Subcutaneous abdominal adipose tissue (tissue), 5 donors: ENCODE measurements at regions not wholly inside any gene's neighbourhood (a gene's known extent, or its start where the extent isn't known, plus 50 kb on each side); places are given as distances from the start of the nearest gene placed in this dataset.

Experiments used
- H3K27ac ChIP-seq: one replicate; pipeline ENCODE4 v1.7.0; 2013; ENCODE audit warnings: low read depth, mild to moderate bottlenecking, inconsistent platforms, low read length, moderate library complexity
- H3K27me3 ChIP-seq, 5 donors: one replicate each; pipeline ENCODE4 v1.7.0; 2013; ENCODE audit warnings: low read length in 5 of 5, inconsistent platforms in 1 of 5; ENCODE audit not compliant: control insufficient read depth in 5 of 5, insufficient read depth in 4 of 5
- H3K36me3 ChIP-seq, 5 donors: one replicate each; pipeline ENCODE4 v1.7.0; 2013; ENCODE audit warnings: low read length in 5 of 5; ENCODE audit not compliant: control insufficient read depth in 5 of 5, insufficient read depth in 5 of 5
- H3K4me1 ChIP-seq, 5 donors: one replicate each; pipeline ENCODE4 v1.7.0; 2013; ENCODE audit warnings: low read length in 5 of 5, mild to moderate bottlenecking in 3 of 5, moderate library complexity in 1 of 5; ENCODE audit not compliant: control insufficient read depth in 5 of 5, insufficient read depth in 5 of 5
- H3K4me3 ChIP-seq, 5 donors: one replicate each; pipeline ENCODE4 v1.7.0; 2013; ENCODE audit warnings: low read length in 5 of 5, low read depth in 1 of 5
- H3K9ac ChIP-seq, 5 donors: one replicate each; pipeline ENCODE4 v1.7.0; 2013; ENCODE audit warnings: low read length in 5 of 5, mild to moderate bottlenecking in 4 of 5, moderate library complexity in 3 of 5
- H3K9me3 ChIP-seq, 5 donors: one replicate each; pipeline ENCODE4 v1.7.0; 2013; ENCODE audit warnings: low read length in 5 of 5; ENCODE audit not compliant: control insufficient read depth in 5 of 5
- donor health status: healthy.
- donor health status: healthy.
- donor health status: healthy.
- donor health status: healthy.
- donor health status: healthy.

DNA sequence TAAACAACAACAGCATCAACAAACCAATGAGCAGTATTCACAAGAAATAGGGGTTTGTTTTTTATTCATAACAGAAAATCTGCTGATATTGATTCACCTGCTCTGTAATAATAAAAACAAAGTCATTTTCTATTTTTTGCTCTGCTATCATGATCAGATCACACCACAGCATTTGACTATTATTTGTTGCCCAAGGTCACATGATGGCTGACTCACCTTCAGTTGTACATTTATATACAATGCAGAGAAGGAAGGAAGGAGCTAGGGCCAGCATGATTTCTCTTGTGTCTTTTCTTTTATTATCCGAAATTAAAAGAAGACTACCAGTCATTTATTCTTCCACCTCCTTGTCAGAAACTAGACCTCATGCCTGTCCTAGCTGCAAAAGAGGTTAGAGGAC, 1427.7 kb upstream of the CELF4 start:
- Histone ChIP-seq H3K36me3 (no peaks in the 10 kb centered on the region), H3K4me1 (no peaks in the 10 kb centered on the region), H3K9me3 (peaks cover 0 to 7% (median 0%) of the 10 kb centered on the region in 5 donors), H3K4me3 (no peak overlapping the region), H3K27ac (no peak overlapping the region), H3K27me3 (no peaks in the 10 kb centered on the region), H3K9ac (no peak overlapping the region)

DNA sequence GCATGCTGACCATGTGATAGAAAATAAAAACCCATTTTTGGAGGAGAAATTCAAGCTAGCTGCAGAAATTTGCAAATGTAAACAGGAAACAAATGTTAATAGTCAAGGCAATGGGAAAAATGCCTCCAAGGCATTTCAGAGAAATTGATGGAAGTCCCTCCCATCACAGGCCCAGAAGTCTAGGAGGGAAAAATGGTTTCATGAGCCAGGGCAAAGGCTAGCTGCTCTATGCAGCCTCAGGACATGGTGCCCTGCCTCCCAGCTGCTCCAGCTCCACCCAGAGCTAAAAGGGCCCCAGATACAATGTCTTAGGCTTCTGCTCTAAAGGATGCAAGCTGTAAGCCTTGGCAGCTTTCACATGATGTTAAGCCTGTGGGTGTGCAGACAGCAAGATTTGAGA, 1419.4 kb upstream of the CELF4 start:
- no peaks in the 10 kb centered on the region for H3K36me3 ChIP-seq
- H3K27ac ChIP-seq = no peak overlapping the region
- H3K27me3 ChIP-seq = no peaks in the 10 kb centered on the region
- no peak overlapping the region for H3K9ac ChIP-seq
- H3K4me1 ChIP-seq = no peaks in the 10 kb centered on the region
- no peaks in the 10 kb centered on the region for H3K9me3 ChIP-seq
- no peak overlapping the region for H3K4me3 ChIP-seq

DNA sequence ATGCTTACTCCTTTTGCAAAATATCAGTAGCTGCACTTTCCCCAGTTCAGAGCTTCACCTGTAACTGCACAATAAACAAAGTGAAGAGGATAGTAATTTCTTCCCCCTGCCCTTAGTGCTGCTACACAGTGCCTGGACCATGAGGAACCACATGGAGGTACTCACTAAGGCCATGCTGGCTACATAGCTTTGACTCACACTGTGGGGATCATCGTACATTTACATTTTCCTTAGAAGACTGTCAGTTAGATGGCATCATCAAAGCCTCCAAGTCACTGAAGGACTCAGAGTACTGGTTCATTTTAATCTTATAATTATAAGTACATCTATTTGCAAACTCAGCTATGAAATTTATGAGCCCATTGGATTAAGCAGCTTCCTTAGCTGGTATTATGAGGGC, 1416.5 kb upstream of the CELF4 start:
- H3K27me3 ChIP-seq = no peaks in the 10 kb centered on the region
- no peak overlapping the region for H3K27ac ChIP-seq
- H3K9me3 ChIP-seq = no peaks in the 10 kb centered on the region
- no peaks in the 10 kb centered on the region for H3K36me3 ChIP-seq
- no peak overlapping the region for H3K9ac ChIP-seq
- no peaks in the 10 kb centered on the region for H3K4me1 ChIP-seq
- H3K4me3 ChIP-seq = no peak overlapping the region

DNA sequence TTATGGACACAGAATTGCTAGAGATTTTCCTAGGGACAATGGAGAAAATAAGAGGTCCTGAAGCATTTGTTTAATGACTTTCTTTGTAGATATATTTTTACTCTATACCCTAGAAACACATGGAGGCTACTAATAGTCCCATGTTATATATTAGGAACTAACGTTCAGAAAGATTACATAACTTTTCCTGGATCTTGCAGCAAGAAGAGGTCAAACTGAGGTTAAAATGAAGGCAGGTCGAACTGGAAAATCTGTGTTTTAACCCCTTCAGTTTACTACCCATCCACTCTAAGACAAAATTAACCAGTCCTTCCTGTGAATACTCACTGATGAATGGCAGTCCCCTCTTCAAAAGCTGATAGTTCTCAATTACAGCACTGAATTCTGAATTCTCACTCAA, 1415.8 kb upstream of the CELF4 start:
- Histone ChIP-seq H3K4me1 (no peaks in the 10 kb centered on the region), H3K9ac (no peak overlapping the region), H3K36me3 (no peaks in the 10 kb centered on the region), H3K27ac (no peak overlapping the region), H3K9me3 (no peaks in the 10 kb centered on the region), H3K4me3 (no peak overlapping the region), H3K27me3 (no peaks in the 10 kb centered on the region)

DNA sequence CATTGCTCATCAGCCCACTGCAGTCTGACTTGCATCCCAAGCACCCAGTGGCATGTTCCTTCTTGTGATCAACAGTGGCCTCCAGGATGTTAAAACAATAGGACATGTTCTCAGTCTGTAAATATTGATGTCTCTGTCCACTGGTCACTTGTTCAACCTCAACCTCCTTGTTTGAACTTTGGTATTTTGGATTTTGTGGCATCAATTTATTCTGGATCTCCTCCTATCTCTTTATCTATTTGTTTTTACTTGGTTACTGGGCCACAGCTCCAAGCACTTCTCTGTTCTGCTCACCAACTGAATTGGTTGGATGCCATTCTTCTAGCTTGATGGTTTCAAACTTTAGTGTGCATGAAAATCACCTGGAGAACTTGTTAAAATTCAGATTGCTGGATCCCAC, 1414.8 kb upstream of the CELF4 start:
- no peak overlapping the region for H3K27ac ChIP-seq
- no peaks in the 10 kb centered on the region for H3K27me3 ChIP-seq
- H3K9ac ChIP-seq = no peak overlapping the region
- no peaks in the 10 kb centered on the region for H3K4me1 ChIP-seq
- H3K9me3 ChIP-seq = no peaks in the 10 kb centered on the region
- no peak overlapping the region for H3K4me3 ChIP-seq
- H3K36me3 ChIP-seq = no peaks in the 10 kb centered on the region

DNA sequence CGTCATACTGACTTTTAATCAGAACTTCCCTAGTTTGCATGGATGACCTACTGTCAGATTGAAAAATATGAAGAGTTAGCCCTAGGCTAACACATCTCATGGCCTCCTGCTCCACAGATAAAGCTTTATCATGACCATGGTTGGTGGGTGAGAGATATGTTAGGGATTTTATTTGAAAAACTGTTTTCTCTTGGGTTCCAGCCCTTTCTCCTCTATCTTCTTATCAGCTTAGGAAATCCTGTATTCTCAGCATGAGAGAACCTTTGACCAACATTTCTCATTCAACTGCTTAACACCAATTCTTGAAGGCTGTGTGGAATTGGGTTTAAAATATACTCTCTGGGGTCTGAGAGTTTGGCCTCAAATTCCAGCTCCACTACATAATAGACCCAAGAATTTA, 1407.0 kb upstream of the CELF4 start:
- Histone ChIP-seq H3K9ac (no peak overlapping the region), H3K27ac (no peak overlapping the region), H3K4me1 (no peaks in the 10 kb centered on the region), H3K36me3 (no peaks in the 10 kb centered on the region), H3K4me3 (no peak overlapping the region), H3K9me3 (peaks cover 0 to 3% (median 0%) of the 10 kb centered on the region in 5 donors), H3K27me3 (no peaks in the 10 kb centered on the region)

DNA sequence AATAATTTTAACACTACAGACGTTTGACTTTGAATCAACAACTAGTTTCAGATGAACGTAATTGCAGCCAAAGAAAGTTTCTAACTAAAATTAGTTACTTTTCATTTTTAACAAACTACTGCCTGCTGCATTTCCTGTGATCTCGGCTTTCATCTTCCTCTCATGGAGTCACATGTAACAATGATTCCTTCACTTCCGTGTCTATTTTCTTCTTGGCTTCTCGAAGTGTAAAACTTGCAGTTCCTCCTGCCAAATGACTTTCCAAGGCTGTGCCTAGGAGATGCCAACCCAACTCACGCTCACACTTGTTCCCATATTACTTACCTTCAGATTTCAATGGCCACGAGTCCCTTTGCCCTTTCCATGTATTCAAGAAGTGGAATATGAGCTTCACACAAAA, 1406.3 kb upstream of the CELF4 start:
- no peak overlapping the region for H3K27ac ChIP-seq
- no peaks in the 10 kb centered on the region for H3K36me3 ChIP-seq
- no peak overlapping the region for H3K4me3 ChIP-seq
- no peak overlapping the region for H3K9ac ChIP-seq
- H3K27me3 ChIP-seq = no peaks in the 10 kb centered on the region
- no peaks in the 10 kb centered on the region for H3K4me1 ChIP-seq
- H3K9me3 ChIP-seq = peaks cover 0 to 3% (median 0%) of the 10 kb centered on the region in 5 donors

DNA sequence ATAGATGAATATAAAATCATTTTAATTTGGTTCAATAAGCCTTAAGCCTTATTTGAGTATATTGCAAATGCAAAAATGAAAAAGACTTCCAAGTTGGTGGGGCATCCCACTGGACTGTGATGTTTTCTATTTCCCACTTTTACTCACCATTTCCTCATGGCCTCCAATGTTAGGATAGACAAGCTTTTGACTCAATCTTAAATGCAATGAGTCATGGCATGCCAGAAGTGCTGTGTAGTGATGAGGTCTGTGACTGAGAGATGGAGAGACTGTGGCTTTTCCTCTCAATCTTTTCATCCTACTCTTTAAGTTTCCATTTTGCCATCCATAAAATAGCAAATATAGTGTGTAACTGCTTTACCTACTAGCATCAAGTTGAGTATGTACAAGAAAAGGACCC, 1401.2 kb upstream of the CELF4 start:
- Histone ChIP-seq H3K9me3 (peaks cover 0 to 3% (median 0%) of the 10 kb centered on the region in 5 donors), H3K4me3 (no peak overlapping the region), H3K9ac (no peak overlapping the region), H3K27me3 (no peaks in the 10 kb centered on the region), H3K4me1 (no peaks in the 10 kb centered on the region), H3K36me3 (no peaks in the 10 kb centered on the region), H3K27ac (no peak overlapping the region)

DNA sequence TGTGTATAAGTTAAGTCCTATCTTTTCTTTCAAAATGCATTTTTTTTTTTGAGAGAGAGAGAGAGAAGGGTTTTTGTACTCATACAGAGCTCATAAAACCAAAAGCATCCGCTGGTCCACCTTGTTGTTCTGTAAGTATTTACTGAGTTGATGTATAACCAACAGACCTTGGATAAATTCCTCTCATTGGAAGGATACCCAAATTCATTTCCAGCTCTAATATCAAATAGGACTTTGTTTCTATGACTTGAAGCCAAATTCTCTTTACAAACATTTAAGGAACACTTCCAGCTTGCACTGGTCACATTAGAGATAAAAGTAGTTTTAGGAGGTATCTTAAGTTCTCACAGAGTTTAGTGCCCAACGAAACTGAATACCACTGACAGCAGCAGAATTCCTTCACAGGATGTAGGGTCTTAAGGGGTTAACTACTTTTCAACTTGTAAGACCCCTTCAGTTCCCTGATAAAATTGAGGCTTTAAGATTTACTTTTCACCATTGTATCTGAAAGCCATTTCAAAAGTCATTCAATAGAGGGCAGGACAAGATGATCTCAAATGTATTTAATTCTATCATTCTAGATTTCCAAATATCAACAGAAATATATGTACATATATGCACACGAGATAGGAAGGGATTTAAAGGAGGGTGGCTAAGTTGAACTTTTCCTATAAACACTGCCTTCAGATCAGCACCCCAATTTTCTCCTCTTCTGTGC, 1398.5 kb upstream of the CELF4 start:
- Histone ChIP-seq H3K4me1 (no peaks in the 10 kb centered on the region), H3K4me3 (no peak overlapping the region), H3K27ac (no peak overlapping the region), H3K9ac (no peak overlapping the region), H3K36me3 (no peaks in the 10 kb centered on the region), H3K27me3 (no peaks in the 10 kb centered on the region), H3K9me3 (no peaks in the 10 kb centered on the region)

DNA sequence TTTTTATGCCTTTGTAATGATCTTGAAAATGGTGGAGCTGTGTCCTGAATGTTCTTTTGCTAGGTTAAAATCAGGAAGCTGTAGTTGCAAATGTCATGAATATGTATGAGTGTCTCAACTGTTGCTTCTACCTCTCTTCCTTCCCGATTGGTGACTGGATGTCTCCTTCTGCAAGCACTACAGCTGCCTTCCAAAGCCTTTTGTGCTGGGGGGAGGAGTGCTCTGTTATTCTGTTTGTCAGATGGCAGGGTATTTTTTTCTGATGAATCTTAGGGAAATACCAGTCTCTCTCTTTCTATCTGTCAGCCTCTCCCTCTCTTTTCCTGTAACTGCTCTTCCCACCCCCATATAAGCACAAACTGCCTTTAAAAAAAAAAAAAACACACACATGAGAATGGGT, 1396.3 kb upstream of the CELF4 start:
- H3K4me1 ChIP-seq = no peaks in the 10 kb centered on the region
- no peak overlapping the region for H3K27ac ChIP-seq
- H3K4me3 ChIP-seq = no peak overlapping the region

DNA sequence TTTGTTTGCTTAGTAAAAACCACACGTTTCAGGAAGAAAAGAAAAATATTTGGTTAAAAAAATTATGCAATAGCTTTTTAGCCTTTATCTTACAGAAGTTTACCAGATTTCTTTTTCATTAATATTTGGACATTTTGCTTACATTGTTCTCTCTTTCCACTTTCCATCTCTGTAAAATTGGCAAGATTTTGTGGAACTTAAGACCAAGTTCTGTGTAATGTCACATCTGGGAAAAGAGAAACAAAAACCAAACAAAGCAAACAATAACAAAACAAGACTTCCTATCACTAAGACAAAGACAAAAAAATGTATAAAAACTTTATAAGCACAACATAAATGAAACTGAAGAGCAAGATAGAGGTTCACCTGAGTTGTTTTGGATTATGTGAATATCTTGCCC, 1392.1 kb upstream of the CELF4 start:
- H3K4me1 ChIP-seq = no peaks in the 10 kb centered on the region

More for the DNA sequence above, 1396.3 kb upstream of the CELF4 start:
- Histone ChIP-seq H3K9ac (no peak overlapping the region), H3K27me3 (no peaks in the 10 kb centered on the region), H3K36me3 (no peaks in the 10 kb centered on the region), H3K9me3 (no peaks in the 10 kb centered on the region)

More for the DNA sequence above, 1392.1 kb upstream of the CELF4 start:
- no peak overlapping the region for H3K9ac ChIP-seq
- H3K4me3 ChIP-seq = no peak overlapping the region
- no peak overlapping the region for H3K27ac ChIP-seq
- no peaks in the 10 kb centered on the region for H3K36me3 ChIP-seq
- H3K27me3 ChIP-seq = no peaks in the 10 kb centered on the region
- H3K9me3 ChIP-seq = no peaks in the 10 kb centered on the region
